MCF 10A (cell line): ENCODE measurements at regions not wholly inside any gene's neighbourhood (a gene's known extent, or its start where the extent isn't known, plus 50 kb on each side); places are given as distances from the start of the nearest gene placed in this dataset.

Experiments used
- BruUV-seq: library from RNA; stranded (reverse); fragments of 400-500 nt; replicated peaks from 2 replicates; lab custom pipeline; 2021; lab: Mats Ljungman, UMichigan
- CTCF ChIA-PET: fragments of 300-600 bp; sonication (Branson Sonifier 250); formaldehyde crosslinking; extraction: SDS; loops from one replicate; lab custom pipeline; 2021; ENCODE audit warnings: antibody characterized with exemption, inconsistent platforms; lab: Yijun Ruan, JAX
- POLR2A ChIA-PET: fragments of 300-600, 350-650 bp; sonication (Branson Sonifier 250); formaldehyde crosslinking; extraction: SDS; loops from one replicate; lab custom pipeline; 2020; ENCODE audit warnings: antibody characterized with exemption, inconsistent platforms; lab: Yijun Ruan, JAX
- DNase-seq: peaks from one replicate; pipeline ENCODE4 v3.0.0-alpha.2; 2018; ENCODE audit not compliant: unreplicated experiment
- H3K27ac Mint-ChIP-seq: one replicate; pipeline ENCODE4 v1.8.0; 2022; ENCODE audit warnings: mild to moderate bottlenecking, low read depth, mixed read lengths; ENCODE audit not compliant: unreplicated experiment
- H3K27me3 Mint-ChIP-seq: one replicate; pipeline ENCODE4 v1.8.0; 2022; ENCODE audit warnings: mixed read lengths; ENCODE audit not compliant: insufficient read depth, unreplicated experiment
- H3K36me3 Mint-ChIP-seq: one replicate; pipeline ENCODE4 v1.8.0; 2022; ENCODE audit warnings: mild to moderate bottlenecking, moderate library complexity, mixed read lengths; ENCODE audit not compliant: insufficient read depth, unreplicated experiment
- H3K4me1 Mint-ChIP-seq: one replicate; pipeline ENCODE4 v1.8.0; 2022; ENCODE audit warnings: mixed read lengths; ENCODE audit not compliant: insufficient read depth, unreplicated experiment
- H3K4me3 Mint-ChIP-seq: one replicate; pipeline ENCODE4 v1.8.0; 2022; ENCODE audit warnings: mild to moderate bottlenecking, moderate library complexity, mixed read lengths; ENCODE audit not compliant: unreplicated experiment
- H3K9me3 Mint-ChIP-seq: one replicate; pipeline ENCODE4 v1.8.0; 2022; ENCODE audit warnings: mixed read lengths; ENCODE audit not compliant: unreplicated experiment
- CTCF ChIP-seq: fragments of 200-600 bp; IDR thresholded peaks from one replicate; pipeline ENCODE4 v1.8.0; 2022; ENCODE audit warnings: antibody characterized with exemption, mild to moderate bottlenecking; ENCODE audit not compliant: unreplicated experiment
- intact Hi-C: fragments of 100-400 bp; cut with micrococcal nuclease; formaldehyde crosslinking; loops from 2 replicates; pipeline ENCODE4 v1.14.1; 2022

- intact Hi-C loops: no loop called here
- H3K27me3 Mint-ChIP-seq: no peaks in the 10 kb centered on the region
- no peak overlapping the region for H3K4me3 Mint-ChIP-seq
- no peak for DNase-seq
- no peaks in the 10 kb centered on the region for H3K36me3 Mint-ChIP-seq
- TF ChIP-seq CTCF: no peak
- POLR2A ChIA-PET: interaction anchor here (0.6 kb wide), 1 partner anchor 18 kb away, joined by 3 read pairs; no protein-coding TSS in a partner anchor
- no peaks in the 10 kb centered on the region for H3K4me1 Mint-ChIP-seq
- no peak overlapping the region for H3K27ac Mint-ChIP-seq
- CTCF ChIA-PET: no interaction called here
- no TSS peak for BruUV-seq
- H3K9me3 Mint-ChIP-seq: no peaks in the 10 kb centered on the region
Measured at GRCh38 chr2:234348081-234348480, 148.8 kb downstream of the ARL4C start.

GRCh38 chr2:234345921-234346320 lies 151.0 kb downstream of the ARL4C start:
- H3K4me1 Mint-ChIP-seq: no peaks in the 10 kb centered on the region
- no peak overlapping the region for H3K4me3 Mint-ChIP-seq
- POLR2A ChIA-PET: interaction anchor here (0.6 to 0.9 kb wide), 2 partner anchors 10 to 21 kb away, joined by 3 read pairs; no protein-coding TSS in a partner anchor
- H3K27me3 Mint-ChIP-seq: no peaks in the 10 kb centered on the region
- no peak for DNase-seq
- intact Hi-C loops: no loop called here
- BruUV-seq: no TSS peak
- H3K36me3 Mint-ChIP-seq: no peaks in the 10 kb centered on the region
- no peak overlapping the region for H3K27ac Mint-ChIP-seq
- no peaks in the 10 kb centered on the region for H3K9me3 Mint-ChIP-seq
- TF ChIP-seq CTCF: no peak
- CTCF ChIA-PET: interaction anchor here (0.6 kb wide), 1 partner anchor 10 kb away, joined by 4 read pairs; no protein-coding TSS in a partner anchor

GRCh38 chr2:234344012-234344411 lies 152.9 kb downstream of the ARL4C start:
- no TSS peak for BruUV-seq
- CTCF ChIA-PET: no interaction called here

GRCh38 chr2:234343372-234343771 lies 153.5 kb downstream of the ARL4C start:
- no peak for DNase-seq
- no peaks in the 10 kb centered on the region for H3K4me1 Mint-ChIP-seq
- intact Hi-C loops: no loop called here
- ChIA-PET CTCF (no interaction called here), POLR2A (no interaction called here)
- BruUV-seq: no TSS peak
- H3K27ac Mint-ChIP-seq: no peak overlapping the region
- TF ChIP-seq CTCF: no peak
- H3K4me3 Mint-ChIP-seq: no peak overlapping the region
- H3K36me3 Mint-ChIP-seq: no peaks in the 10 kb centered on the region
- no peaks in the 10 kb centered on the region for H3K9me3 Mint-ChIP-seq
- H3K27me3 Mint-ChIP-seq: no peaks in the 10 kb centered on the region

More at GRCh38 chr2:234344012-234344411, 152.9 kb downstream of the ARL4C start:
- Mint-ChIP-seq H3K27ac (no peak overlapping the region), H3K4me1 (no peaks in the 10 kb centered on the region), H3K9me3 (no peaks in the 10 kb centered on the region), H3K36me3 (no peaks in the 10 kb centered on the region), H3K27me3 (no peaks in the 10 kb centered on the region), H3K4me3 (no peak overlapping the region)
- intact Hi-C loops: no loop called here
- no peak for DNase-seq
- POLR2A ChIA-PET: interaction anchor here (0.6 to 0.7 kb wide), 2 partner anchors 8 to 57 kb away, joined by 4 read pairs; no protein-coding TSS in a partner anchor
- no peak for TF ChIP-seq CTCF
